Lower leg skin (tissue), 3 donors: ENCODE measurements at regions not wholly inside any gene's neighbourhood (a gene's known extent, or its start where the extent isn't known, plus 50 kb on each side); places are given as distances from the start of the nearest gene placed in this dataset.

ENCODE experiments used
- CTCF ChIP-seq, 3 donors: fragments of 450-650 bp; IDR thresholded peaks; one replicate each; pipeline ENCODE4 v1.5.1; 2016; ENCODE audit warnings: antibody characterized with exemption in 3 of 3, mild to moderate bottlenecking in 3 of 3, moderate library complexity in 2 of 3
- POLR2A ChIP-seq, 2 donors: fragments of 450-650 bp; IDR thresholded peaks; one replicate each; pipeline ENCODE4 v1.6.1; 2016 to 2017; ENCODE audit warnings: antibody characterized with exemption in 2 of 2, mild to moderate bottlenecking in 1 of 2, moderate library complexity in 1 of 2

DNA sequence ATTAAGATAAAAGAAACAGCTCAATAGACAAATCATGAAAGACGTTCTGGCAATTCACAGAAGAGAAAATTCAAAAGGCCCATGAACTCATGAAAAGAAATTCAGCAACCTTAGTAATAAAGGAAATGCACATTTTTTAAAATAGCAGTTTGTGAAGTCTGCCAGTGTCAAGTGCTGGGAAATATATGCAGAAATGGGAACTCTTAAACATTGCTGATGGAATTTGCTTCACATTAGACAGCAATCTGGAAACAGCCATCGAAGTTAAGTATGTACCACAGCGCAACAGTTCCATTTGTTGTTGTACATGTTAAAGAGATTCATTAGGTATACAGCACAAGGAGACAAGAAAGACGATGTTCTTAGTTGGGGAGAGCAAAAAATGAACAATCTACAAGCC is 319.4 kb upstream of the SALL1 start:
- TF ChIP-seq POLR2A (IDR thresholded peaks at IDR 0.05) (no peak), CTCF (IDR thresholded peaks at IDR 0.05) (no peak)
